ENCODE measurements at regions not wholly inside any gene's neighbourhood (a gene's known extent, or its start where the extent isn't known, plus 50 kb on each side); places are given as distances from the start of the nearest gene placed in this dataset.

GRCh38 chr21:40936771-40937261, 89.9 kb upstream of the DSCAM start:
- H3K4me2 ChIP-seq (ENCODE audit: low read length): no peak overlapping the region
- no peaks in the 10 kb centered on the region for H3K4me1 ChIP-seq (ENCODE audit: control insufficient read depth, low read length)
- H3K9me2 ChIP-seq (replicated peaks; ENCODE audit: control insufficient read depth, low read length): no peaks in the 10 kb centered on the region
- H3K27ac ChIP-seq (ENCODE audit: low read depth, low read length): no peak overlapping the region
- no peak overlapping the region for H3K4me3 ChIP-seq (ENCODE audit: low read length)
- H3K27me3 ChIP-seq (ENCODE audit: control insufficient read depth, low read length): no peaks in the 10 kb centered on the region
- H3K79me2 ChIP-seq (ENCODE audit: control insufficient read depth, low read length): no peaks in the 10 kb centered on the region
- H3F3A ChIP-seq (ENCODE audit: control insufficient read depth, insufficient read depth): no peaks in the 10 kb centered on the region
- H3K36me3 ChIP-seq (ENCODE audit: control insufficient read depth, low read length): no peaks in the 10 kb centered on the region
- TF ChIP-seq, protein P1, sequence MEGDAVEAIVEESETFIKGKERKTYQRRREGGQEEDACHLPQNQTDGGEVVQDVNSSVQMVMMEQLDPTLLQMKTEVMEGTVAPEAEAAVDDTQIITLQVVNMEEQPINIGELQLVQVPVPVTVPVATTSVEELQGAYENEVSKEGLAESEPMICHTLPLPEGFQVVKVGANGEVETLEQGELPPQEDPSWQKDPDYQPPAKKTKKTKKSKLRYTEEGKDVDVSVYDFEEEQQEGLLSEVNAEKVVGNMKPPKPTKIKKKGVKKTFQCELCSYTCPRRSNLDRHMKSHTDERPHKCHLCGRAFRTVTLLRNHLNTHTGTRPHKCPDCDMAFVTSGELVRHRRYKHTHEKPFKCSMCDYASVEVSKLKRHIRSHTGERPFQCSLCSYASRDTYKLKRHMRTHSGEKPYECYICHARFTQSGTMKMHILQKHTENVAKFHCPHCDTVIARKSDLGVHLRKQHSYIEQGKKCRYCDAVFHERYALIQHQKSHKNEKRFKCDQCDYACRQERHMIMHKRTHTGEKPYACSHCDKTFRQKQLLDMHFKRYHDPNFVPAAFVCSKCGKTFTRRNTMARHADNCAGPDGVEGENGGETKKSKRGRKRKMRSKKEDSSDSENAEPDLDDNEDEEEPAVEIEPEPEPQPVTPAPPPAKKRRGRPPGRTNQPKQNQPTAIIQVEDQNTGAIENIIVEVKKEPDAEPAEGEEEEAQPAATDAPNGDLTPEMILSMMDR (IDR thresholded peaks at IDR 0.05; ENCODE audit: low read depth, low read length, poor library complexity, severe bottlenecking): no peak
- no peak for TF ChIP-seq EZH2phosphoT487 (IDR thresholded peaks at IDR 0.05; ENCODE audit: borderline replicate concordance, low read length)
- H3K9me3 ChIP-seq (ENCODE audit: control insufficient read depth, insufficient read depth, low read length): no peaks in the 10 kb centered on the region
- H4K20me1 ChIP-seq (ENCODE audit: control insufficient read depth, insufficient read depth, low read depth, low read length): no peaks in the 10 kb centered on the region

- Histone ChIP-seq H3K9me3 (ENCODE audit: control insufficient read depth, insufficient read depth, low read length) (no peaks in the 10 kb centered on the region), H3K27me3 (ENCODE audit: control insufficient read depth, low read length) (no peaks in the 10 kb centered on the region), H3K4me3 (ENCODE audit: low read length) (no peak overlapping the region), H3K4me2 (ENCODE audit: low read length) (no peak overlapping the region), H4K20me1 (ENCODE audit: control insufficient read depth, insufficient read depth, low read depth, low read length) (no peaks in the 10 kb centered on the region), H3K27ac (ENCODE audit: low read depth, low read length) (no peak overlapping the region), H3F3A (ENCODE audit: control insufficient read depth, insufficient read depth) (no peaks in the 10 kb centered on the region), H3K36me3 (ENCODE audit: control insufficient read depth, low read length) (no peaks in the 10 kb centered on the region), H3K9me2 (replicated peaks; ENCODE audit: control insufficient read depth, low read length) (no peaks in the 10 kb centered on the region), H3K79me2 (ENCODE audit: control insufficient read depth, low read length) (no peaks in the 10 kb centered on the region), H3K4me1 (ENCODE audit: control insufficient read depth, low read length) (no peaks in the 10 kb centered on the region)
- no peak for TF ChIP-seq EZH2phosphoT487 (IDR thresholded peaks at IDR 0.05; ENCODE audit: borderline replicate concordance, low read length)
- TF ChIP-seq, protein P1 (IDR thresholded peaks at IDR 0.05; ENCODE audit: low read depth, low read length, poor library complexity, severe bottlenecking): no peak
These were observed 91.1 kb upstream of the DSCAM start for GRCh38 chr21:40938078-40938477.

GRCh38 chr21:40938611-40939010, 91.7 kb upstream of the DSCAM start:
- Histone ChIP-seq H3K9me3 (ENCODE audit: control insufficient read depth, insufficient read depth, low read length) (no peaks in the 10 kb centered on the region), H3F3A (ENCODE audit: control insufficient read depth, insufficient read depth) (no peaks in the 10 kb centered on the region), H3K4me1 (ENCODE audit: control insufficient read depth, low read length) (no peaks in the 10 kb centered on the region), H3K4me3 (ENCODE audit: low read length) (no peak overlapping the region), H4K20me1 (ENCODE audit: control insufficient read depth, insufficient read depth, low read depth, low read length) (no peaks in the 10 kb centered on the region), H3K9me2 (replicated peaks; ENCODE audit: control insufficient read depth, low read length) (no peaks in the 10 kb centered on the region), H3K27ac (ENCODE audit: low read depth, low read length) (no peak overlapping the region), H3K36me3 (ENCODE audit: control insufficient read depth, low read length) (no peaks in the 10 kb centered on the region), H3K27me3 (ENCODE audit: control insufficient read depth, low read length) (no peaks in the 10 kb centered on the region), H3K4me2 (ENCODE audit: low read length) (no peak overlapping the region), H3K79me2 (ENCODE audit: control insufficient read depth, low read length) (no peaks in the 10 kb centered on the region)
- TF ChIP-seq, protein P1 (IDR thresholded peaks at IDR 0.05; ENCODE audit: low read depth, low read length, poor library complexity, severe bottlenecking): no peak
- TF ChIP-seq EZH2phosphoT487 (IDR thresholded peaks at IDR 0.05; ENCODE audit: borderline replicate concordance, low read length): no peak

Data from DOHH2 (cell line).